NCI-H2196 (cell line): ENCODE measurements at regions not wholly inside any gene's neighbourhood (a gene's known extent, or its start where the extent isn't known, plus 50 kb on each side); places are given as distances from the start of the nearest gene placed in this dataset.
"Not testable (repeated sequence)": the region's sequence is repeated elsewhere in the genome, so short reads cannot be mapped to it uniquely, and the experiment has no call there.

Experiments used
- DNase-seq: peaks from one replicate; lab custom pipeline; 2025; ENCODE audit not compliant: unreplicated experiment; lab: John Stamatoyannopoulos, UW

DNA sequence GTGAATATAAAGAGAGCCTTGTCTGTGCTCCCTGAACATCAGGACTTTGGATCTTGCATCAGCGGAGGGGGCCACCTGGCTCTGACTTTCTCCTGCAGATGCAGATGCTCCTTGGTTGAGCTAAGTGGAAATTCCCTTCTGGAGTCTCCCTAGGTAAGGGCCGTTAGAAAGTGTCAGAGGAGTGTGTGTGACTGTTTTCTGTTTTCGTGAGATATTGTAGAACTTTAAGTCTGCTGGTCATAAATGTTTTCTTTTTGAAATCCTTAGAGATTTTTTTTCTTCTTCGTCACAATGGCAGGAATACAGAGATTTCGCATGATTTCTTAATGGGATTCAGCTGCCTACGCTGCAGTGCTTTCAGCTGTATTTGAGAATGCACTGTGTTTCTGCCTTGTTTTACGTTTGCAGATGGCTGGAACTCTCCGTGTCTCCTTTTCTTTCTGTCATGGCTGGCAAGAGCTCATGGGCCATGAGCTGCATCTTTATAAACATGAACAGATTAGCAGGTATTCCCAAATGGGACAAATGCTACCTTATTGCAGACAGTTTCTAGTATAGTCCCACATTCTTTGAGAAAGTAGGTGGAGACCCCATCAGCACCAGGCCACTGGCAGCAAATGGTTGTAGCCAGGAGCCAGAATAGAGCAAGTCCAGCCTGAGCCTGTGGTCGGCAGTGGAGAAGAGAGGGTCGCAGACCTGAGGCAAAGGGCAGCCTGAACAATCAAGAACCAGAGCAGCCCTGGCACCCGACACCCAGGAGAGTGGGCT lies 76.2 kb upstream of the FRMD6 start:
- no peak for DNase-seq

DNA sequence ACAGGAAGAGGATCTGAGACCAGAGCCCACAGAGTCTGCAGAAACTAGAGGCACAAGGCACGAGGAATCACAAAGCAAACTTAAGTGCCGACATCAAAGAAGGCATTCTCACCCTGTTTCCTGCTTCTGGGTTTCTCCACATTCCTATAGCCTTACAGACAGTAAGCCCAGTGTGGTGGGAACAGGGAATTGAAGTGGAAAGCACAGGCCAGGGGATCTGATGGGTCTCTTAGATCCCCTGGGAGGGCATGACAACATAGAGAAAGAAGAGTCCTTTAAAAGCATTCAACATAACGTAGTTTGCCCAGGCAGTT lies 75.6 kb upstream of the FRMD6 start:
- no peak for DNase-seq

DNA sequence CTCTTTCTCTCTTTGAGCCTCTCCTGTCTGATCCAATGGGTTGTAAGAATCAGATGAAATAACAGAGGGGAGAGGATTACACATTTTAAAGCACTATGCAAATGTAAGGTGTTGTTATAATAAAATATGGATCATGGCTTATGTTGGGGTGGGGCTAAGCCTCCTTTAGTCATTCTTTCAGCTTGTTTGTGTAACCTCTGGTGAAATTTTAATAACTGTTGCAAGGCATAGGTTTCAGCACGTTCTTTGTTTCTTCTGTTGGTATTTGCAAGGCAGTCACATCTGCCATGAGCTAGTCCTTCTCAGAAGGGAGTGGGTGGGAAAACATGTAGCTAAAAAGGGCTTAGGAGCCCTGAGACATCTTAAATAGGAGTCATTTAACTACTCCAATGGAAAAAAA lies 74.8 kb upstream of the FRMD6 start:
- no peak for DNase-seq

DNA sequence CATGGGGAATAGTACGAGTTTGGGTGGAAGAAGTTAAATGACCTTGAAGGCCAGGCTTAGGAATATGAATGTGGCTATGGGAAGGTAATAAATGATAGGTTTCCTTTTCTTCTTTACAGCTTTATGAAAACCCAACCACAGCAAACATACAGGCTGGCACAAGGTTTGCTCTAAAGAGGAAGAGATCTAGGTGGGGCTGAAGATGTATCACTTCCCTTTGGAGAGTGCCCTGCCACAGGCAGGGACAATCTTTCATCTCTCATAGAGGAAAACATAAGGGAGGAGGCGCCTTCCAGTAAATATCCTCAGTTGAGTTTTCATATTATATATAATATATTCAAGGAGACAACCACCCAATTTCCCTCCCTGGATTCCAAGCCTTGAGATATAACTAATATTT lies 72.9 kb upstream of the FRMD6 start:
- no peak for DNase-seq

DNA sequence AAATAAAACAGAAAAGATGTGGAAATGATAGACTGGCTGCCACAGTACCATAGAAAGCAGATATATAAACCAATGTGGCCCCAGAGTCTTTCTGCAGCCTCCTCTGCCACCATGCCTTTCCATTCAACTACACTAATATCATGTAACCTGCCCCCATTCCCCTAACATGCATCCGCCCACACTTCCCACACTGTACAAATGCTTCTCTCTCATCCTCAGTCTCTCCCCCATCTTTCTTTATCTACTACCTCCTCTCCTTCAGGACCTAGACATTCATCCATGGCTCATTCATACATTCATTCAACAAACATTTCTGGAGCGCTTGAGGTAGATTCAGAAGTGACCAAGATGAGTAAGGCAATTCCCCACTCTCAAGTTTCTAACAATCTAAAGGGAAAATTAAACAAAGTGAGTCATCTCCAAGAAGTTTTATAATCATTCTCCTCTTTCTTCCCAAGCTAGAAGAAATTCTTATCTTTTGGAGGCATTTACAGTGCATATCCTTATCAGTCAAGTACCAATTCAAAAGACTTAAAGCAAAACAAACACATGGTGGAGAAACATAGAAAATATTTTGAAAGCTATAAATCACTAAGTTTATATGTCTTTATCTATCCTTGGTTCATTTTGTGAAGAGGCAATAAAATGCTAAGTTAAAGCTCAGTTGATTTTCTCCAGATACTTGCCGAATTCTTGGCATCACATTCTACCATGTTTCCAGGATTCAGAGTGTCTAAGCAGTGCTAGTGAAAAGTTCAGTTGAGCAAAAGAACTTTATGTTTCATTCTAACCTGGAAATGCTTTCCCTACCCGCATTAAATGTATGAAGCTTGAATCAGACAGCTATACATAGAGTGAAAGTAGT lies 70.5 kb upstream of the FRMD6 start:
- DNase-seq: no peak

DNA sequence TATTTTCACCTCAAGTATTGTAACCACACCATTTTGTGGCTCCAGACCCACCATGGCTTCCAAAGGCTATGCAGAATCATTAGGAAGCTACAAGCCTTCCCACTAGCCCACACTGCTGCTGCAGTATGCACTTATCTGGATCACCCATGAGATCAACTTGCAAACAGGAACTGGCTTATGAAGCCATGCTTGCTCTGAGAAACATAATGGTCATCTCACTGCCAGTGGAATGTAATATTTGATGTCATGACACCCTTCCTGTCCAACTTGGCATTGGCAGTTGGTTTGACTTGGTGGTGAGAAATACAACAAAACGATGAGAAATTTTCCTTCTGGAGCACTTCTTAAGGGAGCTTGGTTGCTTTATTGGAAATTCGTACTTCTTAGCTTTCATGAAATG lies 69.3 kb upstream of the FRMD6 start:
- no peak for DNase-seq

DNA sequence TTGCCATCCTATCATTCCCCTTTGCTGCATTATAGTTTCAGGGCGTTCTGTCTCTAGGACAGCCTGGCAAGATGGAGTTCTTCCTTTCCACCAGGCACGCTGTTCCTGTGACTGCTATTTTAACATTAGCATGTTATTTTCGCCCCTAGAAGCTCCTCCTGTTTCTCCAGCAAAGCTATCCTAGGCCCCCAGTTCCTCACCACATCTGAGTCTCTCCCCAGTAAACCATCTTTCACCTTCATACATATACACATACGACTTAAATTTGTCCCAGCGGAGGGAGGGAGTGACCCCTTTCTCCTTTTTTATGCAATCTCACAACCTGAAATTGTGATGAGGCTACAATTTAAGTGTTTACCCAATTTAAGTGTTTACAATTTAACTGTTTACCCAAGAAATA lies 66.7 kb upstream of the FRMD6 start:
- no peak for DNase-seq

DNA sequence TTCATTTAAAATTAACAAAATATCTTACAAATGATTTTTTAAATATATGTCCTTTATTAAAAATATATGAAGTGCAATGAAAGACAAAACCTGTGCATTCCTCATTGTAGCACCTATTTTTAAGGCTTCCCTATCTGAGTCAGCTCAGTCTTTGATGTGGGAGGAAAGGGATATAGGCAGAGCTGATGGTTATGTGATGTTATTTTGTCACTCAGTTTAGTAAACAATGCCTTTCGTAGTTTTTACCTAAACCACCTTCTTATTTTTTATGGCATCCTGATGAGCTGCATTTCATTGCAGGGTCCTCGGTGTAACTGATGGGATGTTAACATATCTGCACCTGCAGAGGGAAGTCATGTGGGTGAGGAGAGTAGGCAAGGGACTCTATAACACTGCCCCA lies 58.9 kb upstream of the FRMD6 start:
- no peak for DNase-seq

DNA sequence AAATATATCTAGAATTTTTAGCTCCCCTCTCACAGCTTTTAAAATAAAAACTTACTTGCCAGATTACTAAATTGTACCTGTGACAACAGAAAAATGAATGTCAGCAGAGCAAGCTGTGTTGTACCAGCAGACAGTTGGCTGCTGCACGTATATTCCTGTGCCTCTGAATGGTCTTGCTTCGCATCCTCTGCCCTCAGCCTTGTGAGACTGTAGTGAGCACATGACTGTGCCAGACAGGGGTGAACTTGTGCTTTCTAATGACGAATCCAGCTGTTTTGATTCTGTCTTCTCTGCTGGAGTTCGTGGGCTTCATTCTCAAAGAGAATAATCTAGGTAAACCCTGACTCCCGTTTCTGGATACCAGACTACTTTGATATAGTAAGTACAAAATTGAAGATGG lies 58.3 kb upstream of the FRMD6 start:
- DNase-seq: no peak

DNA sequence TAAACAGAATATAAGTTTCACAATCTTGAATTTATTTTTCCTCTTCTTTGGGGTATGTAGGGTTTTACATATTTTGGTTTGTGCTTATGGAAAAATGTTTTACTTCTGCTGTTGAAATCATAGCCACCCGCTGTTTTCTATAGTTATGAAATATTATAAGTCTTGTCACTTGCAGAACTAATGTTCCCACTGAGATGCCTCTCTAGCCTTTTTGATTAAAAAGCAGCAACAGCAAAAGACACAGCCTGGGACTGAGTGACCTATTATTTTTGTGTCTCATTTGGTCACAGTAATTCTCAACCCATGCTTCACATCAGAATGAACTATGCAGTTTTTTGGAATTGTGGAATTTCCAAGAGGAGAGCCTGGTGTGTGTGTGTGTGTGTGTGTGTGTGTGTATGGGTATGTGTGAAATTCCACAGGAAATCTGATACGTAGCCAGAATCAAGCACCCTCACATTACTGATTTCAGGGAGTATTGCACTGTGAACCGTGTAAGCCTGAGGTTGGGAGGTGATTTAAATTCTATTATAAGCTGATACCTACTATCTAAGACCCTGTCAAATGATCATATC lies 55.7 kb upstream of the FRMD6 start:
- no peak for DNase-seq

DNA sequence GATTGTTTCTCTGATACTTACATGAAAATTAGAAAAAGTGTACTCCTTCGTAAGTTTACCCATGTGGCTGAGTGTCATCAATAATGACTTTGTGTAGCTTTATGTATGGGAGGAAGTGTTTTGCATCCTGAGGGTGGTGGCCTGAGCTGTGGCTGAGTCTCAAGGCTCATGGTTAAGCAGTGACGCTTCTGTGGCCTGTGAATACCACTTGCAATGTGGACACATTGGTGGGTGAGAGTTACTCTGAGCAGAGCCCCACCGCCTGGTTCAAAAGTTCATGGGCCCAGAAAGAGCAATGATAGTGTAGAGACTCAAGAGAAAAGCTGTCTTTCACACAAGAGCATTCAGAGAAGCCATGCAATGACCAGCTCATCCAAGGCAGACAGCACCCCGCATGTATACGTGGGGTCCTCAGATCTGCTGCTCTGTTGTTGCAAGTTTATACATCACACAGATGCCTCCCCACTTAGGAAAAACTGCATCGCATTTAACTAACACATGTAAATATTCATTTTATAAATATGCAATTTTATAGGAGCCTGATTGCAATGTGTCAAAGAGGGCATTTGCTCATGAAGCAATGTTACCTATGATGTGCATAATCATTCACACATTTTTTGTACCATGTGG lies 55.1 kb upstream of the FRMD6 start:
- no peak for DNase-seq

DNA sequence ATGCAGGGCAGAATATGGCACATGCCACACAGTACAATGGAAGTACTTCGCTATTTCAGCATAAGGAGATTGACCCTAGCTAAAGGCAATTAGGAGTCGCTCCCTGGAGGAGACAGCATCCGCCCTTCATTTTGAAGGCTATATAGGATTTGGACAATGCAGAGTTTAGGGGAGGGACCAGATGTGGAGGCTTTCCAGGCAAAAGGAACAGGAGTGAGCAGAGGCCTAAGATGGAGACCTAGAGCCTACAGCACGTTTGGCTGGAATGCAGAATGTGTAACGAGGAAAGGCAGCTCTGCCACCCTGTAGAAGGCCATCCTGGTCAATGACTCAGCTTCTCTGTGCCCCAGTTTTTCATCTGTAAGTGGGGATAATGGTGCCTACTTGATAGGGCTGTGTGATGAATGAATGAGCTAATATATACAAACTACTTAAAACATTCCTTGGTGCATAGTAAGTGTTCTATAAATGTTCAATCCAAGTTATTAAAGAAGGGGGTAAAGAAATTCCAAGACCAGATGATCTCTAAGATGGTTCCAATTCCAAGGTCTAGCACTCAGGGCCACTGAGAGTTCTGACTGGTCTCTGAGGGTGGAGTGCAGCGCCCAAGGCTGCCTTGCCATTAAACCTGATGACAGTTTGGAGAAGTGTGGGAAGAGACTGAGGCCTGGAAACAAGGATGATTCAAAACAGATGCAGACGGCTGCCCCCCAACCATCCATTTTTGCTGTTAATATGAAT lies 54.3 kb upstream of the FRMD6 start:
- no peak for DNase-seq

DNA sequence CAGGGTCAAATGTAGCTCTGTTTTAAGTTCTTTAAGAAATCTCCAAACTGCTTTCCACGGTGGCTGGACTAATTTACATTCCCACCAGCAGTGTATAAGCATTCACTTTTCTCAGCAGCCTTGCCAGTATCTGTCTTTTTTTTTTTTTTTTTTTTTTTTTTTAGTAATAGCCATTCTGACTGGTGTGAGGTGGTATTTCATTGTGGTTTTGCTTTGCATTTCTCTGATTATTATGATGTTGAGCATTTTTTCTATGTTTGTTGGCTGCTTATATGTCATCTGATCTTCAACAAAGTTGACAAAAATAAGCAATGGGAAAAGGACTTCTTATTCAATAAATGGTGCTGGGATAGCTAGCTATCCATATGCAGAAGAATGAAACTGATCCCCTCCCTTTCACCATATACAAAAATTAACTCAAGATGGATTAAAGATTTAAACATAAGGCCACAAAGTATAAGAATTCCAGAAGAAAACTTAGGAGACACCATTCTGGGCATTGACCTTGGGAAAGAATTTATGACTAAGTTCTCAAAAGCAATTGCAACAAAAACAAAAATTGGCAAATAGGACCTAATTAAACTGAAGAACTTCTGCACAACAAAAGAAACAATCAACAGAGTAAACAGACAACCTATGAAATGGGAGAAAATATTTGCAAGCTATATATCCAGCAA lies 52.6 kb upstream of the FRMD6 start:
- not testable (repeated sequence) for DNase-seq

DNA sequence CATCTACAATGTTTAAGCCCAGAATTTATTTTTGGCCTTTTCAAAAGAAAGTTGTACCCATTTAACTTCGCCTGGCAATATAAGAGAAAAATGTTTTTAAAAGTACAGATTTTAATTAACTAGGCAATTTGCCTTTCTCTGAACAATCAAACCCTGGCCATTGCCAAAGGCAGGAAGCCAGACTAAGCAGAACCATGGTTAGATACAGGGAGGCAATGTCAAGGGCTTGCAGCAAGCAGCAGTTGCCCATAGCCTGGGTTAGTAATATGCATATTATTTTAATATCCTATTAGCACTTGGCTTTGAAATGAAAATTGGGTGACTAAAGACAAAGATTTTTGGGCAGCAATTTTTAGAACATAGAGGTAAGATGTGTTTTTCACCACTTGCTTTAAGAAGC lies 51.1 kb upstream of the FRMD6 start:
- DNase-seq: no peak
